WTC11 (cell line): ENCODE measurements at regions not wholly inside any gene's neighbourhood (a gene's known extent, or its start where the extent isn't known, plus 50 kb on each side); places are given as distances from the start of the nearest gene placed in this dataset.

ENCODE experiments used
- ATAC-seq: fragments of 200-7000 bp; cut with Tn5 transposase; 2 replicates; pipeline ENCODE4 v1.10.0; 2021; ENCODE audit warnings: mild to moderate bottlenecking, moderate library complexity
- CTCF ChIA-PET: fragments of 300-600 bp; sonication (Branson Sonifier 250); formaldehyde crosslinking; loops from one replicate; lab custom pipeline; 2021; ENCODE audit warnings: antibody characterized with exemption; lab: Charles Lee
- POLR2A ChIA-PET: fragments of 350-600 bp; sonication (Branson Sonifier 250); formaldehyde crosslinking; loops from one replicate; lab custom pipeline; 2021; ENCODE audit warnings: antibody characterized with exemption; lab: Charles Lee
- DNase-seq: peaks from one replicate; pipeline ENCODE4 v3.0.0; 2021; ENCODE audit warnings: low spot score
- H3K27ac Mint-ChIP-seq: 2 replicates; pipeline ENCODE4 v1.8.0; 2021; ENCODE audit warnings: mixed read lengths
- H3K27me3 Mint-ChIP-seq: 2 replicates; pipeline ENCODE4 v1.8.0; 2021; ENCODE audit warnings: low read depth, mild to moderate bottlenecking, moderate library complexity, mixed read lengths
- H3K36me3 Mint-ChIP-seq: 2 replicates; pipeline ENCODE4 v1.8.0; 2021; ENCODE audit warnings: mixed read lengths
- H3K4me1 Mint-ChIP-seq: 2 replicates; pipeline ENCODE4 v1.8.0; 2022; ENCODE audit warnings: mixed read lengths
- H3K4me3 Mint-ChIP-seq: 2 replicates; pipeline ENCODE4 v1.8.0; 2021; ENCODE audit warnings: mild to moderate bottlenecking, moderate library complexity, mixed read lengths
- H3K9me3 Mint-ChIP-seq: 2 replicates; pipeline ENCODE4 v1.8.0; 2021; ENCODE audit warnings: mixed read lengths
- AR ChIP-seq: fragments of 250-450 bp; sonication (Bioruptor Pico); IDR thresholded peaks from 2 replicates; pipeline ENCODE4 v1.9.0; 2021; ENCODE audit warnings: mild to moderate bottlenecking
- E2F4 ChIP-seq: sonication (generic); formaldehyde crosslinking; IDR thresholded peaks from 2 replicates; pipeline ENCODE4 v1.8.1; 2022; ENCODE audit warnings: low read depth, mild to moderate bottlenecking, moderate library complexity, missing genetic modification reagents, borderline replicate concordance
- ETV6 ChIP-seq: sonication (generic); formaldehyde crosslinking; IDR thresholded peaks from 2 replicates; pipeline ENCODE4 v1.8.1; 2022; ENCODE audit warnings: mild to moderate bottlenecking, missing genetic modification reagents
- FOXP1 ChIP-seq: sonication (generic); formaldehyde crosslinking; IDR thresholded peaks from 2 replicates; pipeline ENCODE4 v1.8.0; 2022; ENCODE audit warnings: missing genetic modification reagents, mild to moderate bottlenecking, moderate library complexity, borderline replicate concordance
- GRHL2 ChIP-seq: fragments of 250-450 bp; sonication (Bioruptor Pico); IDR thresholded peaks from 2 replicates; pipeline ENCODE4 v1.8.0; 2022; ENCODE audit warnings: mild to moderate bottlenecking, moderate library complexity; ENCODE audit not compliant: insufficient replicate concordance, severe bottlenecking
- IRF2 ChIP-seq: sonication (generic); formaldehyde crosslinking; IDR thresholded peaks from 2 replicates; pipeline ENCODE4 v1.8.0; 2022; ENCODE audit warnings: low read depth, missing genetic modification reagents, borderline replicate concordance
- JAZF1 ChIP-seq: fragments of 250-450 bp; sonication (Bioruptor Pico); IDR thresholded peaks from 2 replicates; pipeline ENCODE4 v1.9.0; 2021; ENCODE audit warnings: moderate library complexity, mild to moderate bottlenecking, inconsistent platforms
- NFE2L1 ChIP-seq: sonication (generic); formaldehyde crosslinking; IDR thresholded peaks from 2 replicates; pipeline ENCODE4 v1.8.1; 2023; ENCODE audit warnings: missing genetic modification reagents
- NFYB ChIP-seq: sonication (generic); formaldehyde crosslinking; conservative IDR thresholded peaks from 2 replicates; pipeline ENCODE4 v1.8.0; 2022; ENCODE audit warnings: low read depth, missing genetic modification reagents
- NR1H2 ChIP-seq: sonication (generic); formaldehyde crosslinking; IDR thresholded peaks from 2 replicates; pipeline ENCODE4 v1.9.0; 2021; ENCODE audit warnings: mild to moderate bottlenecking, moderate library complexity, missing genetic modification reagents
- NR3C1 ChIP-seq: sonication (generic); formaldehyde crosslinking; conservative IDR thresholded peaks from 2 replicates; pipeline ENCODE4 v1.8.1; 2023; ENCODE audit warnings: low read depth, mild to moderate bottlenecking, missing genetic modification reagents
- PREB ChIP-seq: sonication (generic); formaldehyde crosslinking; IDR thresholded peaks from 2 replicates; pipeline ENCODE4 v1.8.1; 2022; ENCODE audit warnings: mild to moderate bottlenecking, missing genetic modification reagents, moderate library complexity, borderline replicate concordance
- TEAD1 ChIP-seq: sonication (generic); formaldehyde crosslinking; IDR thresholded peaks from 2 replicates; pipeline ENCODE4 v1.8.0; 2022; ENCODE audit warnings: mild to moderate bottlenecking, missing genetic modification reagents
- ZBTB21 ChIP-seq: sonication (generic); formaldehyde crosslinking; IDR thresholded peaks from 2 replicates; pipeline ENCODE4 v1.8.1; 2023; ENCODE audit warnings: mild to moderate bottlenecking, missing genetic modification reagents, borderline replicate concordance
- ZBTB43 ChIP-seq: sonication (generic); formaldehyde crosslinking; IDR thresholded peaks from 2 replicates; pipeline ENCODE4 v1.8.1; 2023; ENCODE audit warnings: mild to moderate bottlenecking, missing genetic modification reagents
- ZMAT4 ChIP-seq: fragments of 250-450 bp; sonication (Bioruptor Pico); IDR thresholded peaks from 2 replicates; pipeline ENCODE4 v1.9.0; 2021; ENCODE audit warnings: mild to moderate bottlenecking
- ZNF263 ChIP-seq: sonication (generic); formaldehyde crosslinking; IDR thresholded peaks from 2 replicates; pipeline ENCODE4 v1.8.1; 2022; ENCODE audit warnings: low read depth, mild to moderate bottlenecking, moderate library complexity, missing genetic modification reagents
- ZNF317 ChIP-seq: sonication (generic); formaldehyde crosslinking; IDR thresholded peaks from 2 replicates; pipeline ENCODE4 v1.8.1; 2023; ENCODE audit warnings: low read depth, mild to moderate bottlenecking, moderate library complexity, missing genetic modification reagents, borderline replicate concordance
- TF ChIP-seq, protein P1 (sequence below): fragments of 200-600 bp; IDR thresholded peaks from 2 replicates; pipeline ENCODE4 v1.8.0; 2022; ENCODE audit warnings: antibody characterized with exemption
- TF ChIP-seq, protein P2 (sequence below): sonication (generic); formaldehyde crosslinking; IDR thresholded peaks from 2 replicates; pipeline ENCODE4 v1.8.0; 2023; ENCODE audit warnings: missing genetic modification reagents, mild to moderate bottlenecking, borderline replicate concordance

GRCh38 chr5:161134083-161134482, 282.1 kb upstream of the ATP10B start:
- Mint-ChIP-seq H3K36me3 (no peaks in the 10 kb centered on the region), H3K9me3 (no peaks in the 10 kb centered on the region), H3K27ac (no peak overlapping the region), H3K4me1 (no peaks in the 10 kb centered on the region), H3K27me3 (no peaks in the 10 kb centered on the region), H3K4me3 (no peak overlapping the region)
- TF ChIP-seq ZBTB21 (no peak), TEAD1 (CRISPR knock-in tag) (no peak), NFYB (CRISPR knock-in tag) (no peak), ZNF317 (no peak), ZMAT4 (CRISPR knock-in tag) (no peak), FOXP1 (CRISPR knock-in tag) (no peak), E2F4 (CRISPR knock-in tag) (no peak), NR1H2 (CRISPR knock-in tag) (no peak), ZNF263 (CRISPR knock-in tag) (no peak), JAZF1 (no peak), AR (no peak), NR3C1 (CRISPR knock-in tag) (no peak), PREB (no peak), ZBTB43 (CRISPR knock-in tag) (no peak), ETV6 (CRISPR knock-in tag) (no peak), NFE2L1 (no peak), GRHL2 (CRISPR knock-in tag) (no peak), IRF2 (no peak)
- TF ChIP-seq, protein P1, sequence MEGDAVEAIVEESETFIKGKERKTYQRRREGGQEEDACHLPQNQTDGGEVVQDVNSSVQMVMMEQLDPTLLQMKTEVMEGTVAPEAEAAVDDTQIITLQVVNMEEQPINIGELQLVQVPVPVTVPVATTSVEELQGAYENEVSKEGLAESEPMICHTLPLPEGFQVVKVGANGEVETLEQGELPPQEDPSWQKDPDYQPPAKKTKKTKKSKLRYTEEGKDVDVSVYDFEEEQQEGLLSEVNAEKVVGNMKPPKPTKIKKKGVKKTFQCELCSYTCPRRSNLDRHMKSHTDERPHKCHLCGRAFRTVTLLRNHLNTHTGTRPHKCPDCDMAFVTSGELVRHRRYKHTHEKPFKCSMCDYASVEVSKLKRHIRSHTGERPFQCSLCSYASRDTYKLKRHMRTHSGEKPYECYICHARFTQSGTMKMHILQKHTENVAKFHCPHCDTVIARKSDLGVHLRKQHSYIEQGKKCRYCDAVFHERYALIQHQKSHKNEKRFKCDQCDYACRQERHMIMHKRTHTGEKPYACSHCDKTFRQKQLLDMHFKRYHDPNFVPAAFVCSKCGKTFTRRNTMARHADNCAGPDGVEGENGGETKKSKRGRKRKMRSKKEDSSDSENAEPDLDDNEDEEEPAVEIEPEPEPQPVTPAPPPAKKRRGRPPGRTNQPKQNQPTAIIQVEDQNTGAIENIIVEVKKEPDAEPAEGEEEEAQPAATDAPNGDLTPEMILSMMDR, result no peak
- TF ChIP-seq, protein P2, sequence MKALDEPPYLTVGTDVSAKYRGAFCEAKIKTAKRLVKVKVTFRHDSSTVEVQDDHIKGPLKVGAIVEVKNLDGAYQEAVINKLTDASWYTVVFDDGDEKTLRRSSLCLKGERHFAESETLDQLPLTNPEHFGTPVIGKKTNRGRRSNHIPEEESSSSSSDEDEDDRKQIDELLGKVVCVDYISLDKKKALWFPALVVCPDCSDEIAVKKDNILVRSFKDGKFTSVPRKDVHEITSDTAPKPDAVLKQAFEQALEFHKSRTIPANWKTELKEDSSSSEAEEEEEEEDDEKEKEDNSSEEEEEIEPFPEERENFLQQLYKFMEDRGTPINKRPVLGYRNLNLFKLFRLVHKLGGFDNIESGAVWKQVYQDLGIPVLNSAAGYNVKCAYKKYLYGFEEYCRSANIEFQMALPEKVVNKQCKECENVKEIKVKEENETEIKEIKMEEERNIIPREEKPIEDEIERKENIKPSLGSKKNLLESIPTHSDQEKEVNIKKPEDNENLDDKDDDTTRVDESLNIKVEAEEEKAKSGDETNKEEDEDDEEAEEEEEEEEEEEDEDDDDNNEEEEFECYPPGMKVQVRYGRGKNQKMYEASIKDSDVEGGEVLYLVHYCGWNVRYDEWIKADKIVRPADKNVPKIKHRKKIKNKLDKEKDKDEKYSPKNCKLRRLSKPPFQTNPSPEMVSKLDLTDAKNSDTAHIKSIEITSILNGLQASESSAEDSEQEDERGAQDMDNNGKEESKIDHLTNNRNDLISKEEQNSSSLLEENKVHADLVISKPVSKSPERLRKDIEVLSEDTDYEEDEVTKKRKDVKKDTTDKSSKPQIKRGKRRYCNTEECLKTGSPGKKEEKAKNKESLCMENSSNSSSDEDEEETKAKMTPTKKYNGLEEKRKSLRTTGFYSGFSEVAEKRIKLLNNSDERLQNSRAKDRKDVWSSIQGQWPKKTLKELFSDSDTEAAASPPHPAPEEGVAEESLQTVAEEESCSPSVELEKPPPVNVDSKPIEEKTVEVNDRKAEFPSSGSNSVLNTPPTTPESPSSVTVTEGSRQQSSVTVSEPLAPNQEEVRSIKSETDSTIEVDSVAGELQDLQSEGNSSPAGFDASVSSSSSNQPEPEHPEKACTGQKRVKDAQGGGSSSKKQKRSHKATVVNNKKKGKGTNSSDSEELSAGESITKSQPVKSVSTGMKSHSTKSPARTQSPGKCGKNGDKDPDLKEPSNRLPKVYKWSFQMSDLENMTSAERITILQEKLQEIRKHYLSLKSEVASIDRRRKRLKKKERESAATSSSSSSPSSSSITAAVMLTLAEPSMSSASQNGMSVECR (CRISPR knock-in tag), result no peak
- ChIA-PET POLR2A (no interaction called here), CTCF (no interaction called here)
- ATAC-seq (no peak), DNase-seq (no peak)
